ENCODE measurements at regions not wholly inside any gene's neighbourhood (a gene's known extent, or its start where the extent isn't known, plus 50 kb on each side); places are given as distances from the start of the nearest gene placed in this dataset.

DNA sequence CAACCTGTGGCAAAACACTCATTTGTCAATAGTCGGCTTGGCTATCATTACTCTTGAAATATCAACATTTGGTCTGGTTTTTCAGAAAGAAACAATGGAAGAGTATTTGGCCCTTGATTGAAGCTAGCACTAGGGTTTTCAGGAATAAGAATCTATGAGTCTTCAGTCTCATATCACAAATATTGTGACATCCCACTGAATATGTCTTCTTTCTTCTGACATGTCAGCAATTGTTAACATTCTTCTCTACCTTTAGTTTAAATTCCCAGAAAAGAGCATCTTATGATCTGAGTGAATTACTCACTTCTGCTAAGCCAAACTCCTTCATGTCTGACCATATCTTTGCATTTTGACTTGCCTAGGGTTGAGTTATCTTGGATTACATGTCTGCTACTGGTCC, 435.2 kb upstream of the SEMA3D start:
- no CpG with 5 or more reads among the region's 1 CpG for WGBS (ENCODE audit: insufficient coverage)
- no peak overlapping the region for H3K4me3 ChIP-seq (ENCODE audit: low read length)
- H3K36me3 ChIP-seq (ENCODE audit: control insufficient read depth, insufficient read depth, low read length) = no peaks in the 10 kb centered on the region
- H3K9me3 ChIP-seq (replicated peaks; ENCODE audit: control insufficient read depth, low read depth, low read length) = no peaks in the 10 kb centered on the region
- no peak overlapping the region for H3K27ac ChIP-seq (ENCODE audit: low read length)
- H3K4me1 ChIP-seq (ENCODE audit: control insufficient read depth, insufficient read depth, low read length) = no peaks in the 10 kb centered on the region
- no peaks in the 10 kb centered on the region for H3K27me3 ChIP-seq (ENCODE audit: control insufficient read depth, insufficient read depth, low read length)
- no peak for DNase-seq

- Histone ChIP-seq H3K27ac (ENCODE audit: low read length) (no peak overlapping the region), H3K9me3 (replicated peaks; ENCODE audit: control insufficient read depth, low read depth, low read length) (no peaks in the 10 kb centered on the region), H3K36me3 (ENCODE audit: control insufficient read depth, insufficient read depth, low read length) (no peaks in the 10 kb centered on the region), H3K27me3 (ENCODE audit: control insufficient read depth, insufficient read depth, low read length) (no peaks in the 10 kb centered on the region), H3K4me1 (ENCODE audit: control insufficient read depth, insufficient read depth, low read length) (no peaks in the 10 kb centered on the region), H3K4me3 (ENCODE audit: low read length) (no peak overlapping the region)
- DNase-seq = peak; percentile 33
- no CpG with 5 or more reads among the region's 3 CpGs for WGBS (ENCODE audit: insufficient coverage)
Measured at GRCh38 chr7:85620936-85621685, 434.3 kb upstream of the SEMA3D start.

GRCh38 chr7:85619236-85619635, 432.4 kb upstream of the SEMA3D start:
- Histone ChIP-seq H3K27ac (ENCODE audit: low read length) (no peak overlapping the region), H3K27me3 (ENCODE audit: control insufficient read depth, insufficient read depth, low read length) (no peaks in the 10 kb centered on the region), H3K4me3 (ENCODE audit: low read length) (no peak overlapping the region), H3K36me3 (ENCODE audit: control insufficient read depth, insufficient read depth, low read length) (no peaks in the 10 kb centered on the region), H3K9me3 (replicated peaks; ENCODE audit: control insufficient read depth, low read depth, low read length) (no peaks in the 10 kb centered on the region), H3K4me1 (ENCODE audit: control insufficient read depth, insufficient read depth, low read length) (no peaks in the 10 kb centered on the region)
- DNase-seq = no peak
- no CpG with 5 or more reads among the region's 1 CpG for WGBS (ENCODE audit: insufficient coverage)

DNA sequence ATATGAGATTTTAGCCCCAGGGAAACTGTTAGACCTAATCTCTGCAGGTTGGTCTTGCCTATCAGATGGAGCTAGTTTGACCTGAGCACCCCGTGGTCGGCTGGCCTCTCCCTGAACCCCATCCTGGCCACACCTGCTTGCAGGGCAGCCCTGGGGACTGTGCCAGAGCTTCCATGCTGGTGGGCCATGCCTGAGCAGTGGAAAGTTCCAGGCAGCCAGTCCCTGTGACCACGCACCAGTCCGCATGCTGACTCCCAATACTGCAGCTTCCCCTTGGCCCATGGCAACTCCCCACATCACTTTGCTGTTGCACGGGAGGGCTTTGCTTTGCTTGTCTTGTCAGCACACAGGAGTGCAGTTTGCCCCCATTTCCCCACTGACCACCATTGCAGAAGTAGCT, 427.8 kb upstream of the SEMA3D start:
- H3K4me3 ChIP-seq (ENCODE audit: low read length) = no peak overlapping the region
- 94% methylated on average over 5 of the region's 5 CpGs for WGBS (ENCODE audit: insufficient coverage)
- no peaks in the 10 kb centered on the region for H3K9me3 ChIP-seq (replicated peaks; ENCODE audit: control insufficient read depth, low read depth, low read length)
- no peaks in the 10 kb centered on the region for H3K36me3 ChIP-seq (ENCODE audit: control insufficient read depth, insufficient read depth, low read length)
- H3K27me3 ChIP-seq (ENCODE audit: control insufficient read depth, insufficient read depth, low read length) = no peaks in the 10 kb centered on the region
- no peaks in the 10 kb centered on the region for H3K4me1 ChIP-seq (ENCODE audit: control insufficient read depth, insufficient read depth, low read length)
- DNase-seq = no peak
- H3K27ac ChIP-seq (ENCODE audit: low read length) = no peak overlapping the region

DNA sequence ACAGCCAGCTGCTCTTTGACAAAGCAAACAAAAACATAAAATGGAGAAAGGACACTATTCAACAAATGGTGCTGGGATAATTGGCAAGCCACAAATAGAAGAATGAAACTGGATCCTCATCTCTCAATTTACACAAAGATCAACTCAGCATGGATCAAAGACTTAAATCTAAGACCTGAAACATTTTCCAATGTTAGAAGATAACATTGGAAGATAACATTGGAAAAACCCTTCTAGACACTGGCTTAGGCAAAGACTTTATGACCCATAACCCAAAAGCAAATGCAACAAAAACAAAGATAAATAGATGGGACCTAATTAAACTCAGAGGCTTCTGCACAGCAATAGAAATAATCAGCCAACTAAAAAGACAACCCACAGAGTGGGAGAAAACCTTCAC, 425.7 kb upstream of the SEMA3D start:
- Histone ChIP-seq H3K27me3 (ENCODE audit: control insufficient read depth, insufficient read depth, low read length) (no peaks in the 10 kb centered on the region), H3K36me3 (ENCODE audit: control insufficient read depth, insufficient read depth, low read length) (no peaks in the 10 kb centered on the region), H3K27ac (ENCODE audit: low read length) (no peak overlapping the region), H3K9me3 (replicated peaks; ENCODE audit: control insufficient read depth, low read depth, low read length) (no peaks in the 10 kb centered on the region), H3K4me1 (ENCODE audit: control insufficient read depth, insufficient read depth, low read length) (no peaks in the 10 kb centered on the region), H3K4me3 (ENCODE audit: low read length) (no peak overlapping the region)
- DNase-seq = no peak

DNA sequence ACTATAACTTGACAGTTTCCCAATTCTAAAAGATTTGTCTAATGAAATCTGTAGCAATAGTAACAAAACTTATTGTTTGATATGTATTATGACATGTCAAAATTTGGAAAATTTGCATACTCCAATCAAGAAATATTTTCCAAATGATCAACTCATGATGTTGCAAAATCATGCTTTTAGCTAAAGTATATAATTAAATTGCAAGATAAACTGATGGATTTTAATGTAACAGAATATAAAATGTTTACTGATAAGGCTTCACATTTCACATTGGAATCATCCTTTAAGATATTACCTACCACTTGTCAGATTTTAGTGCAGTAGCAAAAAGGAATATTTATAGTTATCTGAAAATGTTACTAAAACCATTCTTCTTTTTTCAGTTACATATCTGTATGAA, 421.9 kb upstream of the SEMA3D start:
- H3K36me3 ChIP-seq (ENCODE audit: control insufficient read depth, insufficient read depth, low read length) = no peaks in the 10 kb centered on the region
- DNase-seq = no peak
- H3K4me1 ChIP-seq (ENCODE audit: control insufficient read depth, insufficient read depth, low read length) = no peaks in the 10 kb centered on the region
- no peak overlapping the region for H3K4me3 ChIP-seq (ENCODE audit: low read length)
- H3K9me3 ChIP-seq (replicated peaks; ENCODE audit: control insufficient read depth, low read depth, low read length) = no peaks in the 10 kb centered on the region
- no peak overlapping the region for H3K27ac ChIP-seq (ENCODE audit: low read length)
- H3K27me3 ChIP-seq (ENCODE audit: control insufficient read depth, insufficient read depth, low read length) = no peaks in the 10 kb centered on the region

GRCh38 chr7:85602196-85602595, 415.3 kb upstream of the SEMA3D start:
- Histone ChIP-seq H3K4me1 (ENCODE audit: control insufficient read depth, insufficient read depth, low read length) (no peaks in the 10 kb centered on the region), H3K27ac (ENCODE audit: low read length) (no peak overlapping the region), H3K9me3 (replicated peaks; ENCODE audit: control insufficient read depth, low read depth, low read length) (no peaks in the 10 kb centered on the region), H3K36me3 (ENCODE audit: control insufficient read depth, insufficient read depth, low read length) (no peaks in the 10 kb centered on the region), H3K4me3 (ENCODE audit: low read length) (no peak overlapping the region), H3K27me3 (ENCODE audit: control insufficient read depth, insufficient read depth, low read length) (no peaks in the 10 kb centered on the region)
- no CpG with 5 or more reads among the region's 2 CpGs for WGBS (ENCODE audit: insufficient coverage)
- no peak for DNase-seq

DNA sequence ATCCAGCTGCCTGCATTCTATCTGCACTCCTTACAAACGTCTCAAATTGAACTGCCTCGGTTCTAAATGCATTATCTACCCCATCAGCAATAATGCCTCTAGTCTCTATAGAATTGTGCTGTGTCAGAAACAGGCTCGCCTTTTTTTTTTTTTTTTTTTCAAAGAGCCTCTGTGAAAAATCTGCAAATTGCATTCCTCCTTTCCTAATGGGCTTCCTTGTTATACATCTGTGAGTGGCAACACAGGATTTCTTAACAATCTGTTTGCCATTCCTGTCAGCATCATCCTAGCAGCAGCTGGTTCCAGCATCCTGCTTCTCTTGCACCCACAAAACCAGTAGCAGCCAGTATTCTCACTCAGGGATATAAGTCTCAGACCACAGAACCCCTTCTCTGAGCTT, 413.5 kb upstream of the SEMA3D start:
- Histone ChIP-seq H3K4me3 (ENCODE audit: low read length) (no peak overlapping the region), H3K9me3 (replicated peaks; ENCODE audit: control insufficient read depth, low read depth, low read length) (no peaks in the 10 kb centered on the region), H3K27me3 (ENCODE audit: control insufficient read depth, insufficient read depth, low read length) (no peaks in the 10 kb centered on the region), H3K36me3 (ENCODE audit: control insufficient read depth, insufficient read depth, low read length) (no peaks in the 10 kb centered on the region), H3K4me1 (ENCODE audit: control insufficient read depth, insufficient read depth, low read length) (no peaks in the 10 kb centered on the region), H3K27ac (ENCODE audit: low read length) (no peak overlapping the region)
- peak; percentile 11 for DNase-seq
- no CpG with 5 or more reads among the region's 3 CpGs for WGBS (ENCODE audit: insufficient coverage)

DNA sequence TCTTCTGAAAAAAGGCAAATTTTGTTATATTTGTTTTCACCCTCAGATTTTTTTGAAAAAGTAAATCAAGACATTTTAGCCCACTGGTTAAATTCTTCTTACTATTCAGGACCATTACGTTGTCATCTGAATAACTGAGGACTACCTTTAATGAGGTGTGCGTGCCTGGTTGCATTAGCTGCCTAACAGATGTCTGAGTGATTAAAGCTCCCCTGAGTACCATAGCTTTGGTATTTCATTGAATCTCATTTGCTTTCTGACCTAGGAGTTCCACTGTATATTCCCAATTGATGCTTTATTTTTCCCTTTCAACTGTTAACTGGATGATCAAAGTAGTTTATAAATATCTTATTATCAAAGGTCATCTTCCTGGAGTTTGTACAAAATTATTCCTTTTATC, 410.0 kb upstream of the SEMA3D start:
- Histone ChIP-seq H3K27me3 (ENCODE audit: control insufficient read depth, insufficient read depth, low read length) (no peaks in the 10 kb centered on the region), H3K27ac (ENCODE audit: low read length) (no peak overlapping the region), H3K4me3 (ENCODE audit: low read length) (no peak overlapping the region), H3K36me3 (ENCODE audit: control insufficient read depth, insufficient read depth, low read length) (no peaks in the 10 kb centered on the region), H3K4me1 (ENCODE audit: control insufficient read depth, insufficient read depth, low read length) (no peaks in the 10 kb centered on the region), H3K9me3 (replicated peaks; ENCODE audit: control insufficient read depth, low read depth, low read length) (no peaks in the 10 kb centered on the region)
- 42% methylated on average over 2 of the region's 2 CpGs for WGBS (ENCODE audit: insufficient coverage)
- no peak for DNase-seq

GRCh38 chr7:85595750-85596178, 408.9 kb upstream of the SEMA3D start:
- DNase-seq = peak; percentile 79

GRCh38 chr7:85593355-85593754, 406.5 kb upstream of the SEMA3D start:
- Histone ChIP-seq H3K4me1 (ENCODE audit: control insufficient read depth, insufficient read depth, low read length) (no peaks in the 10 kb centered on the region), H3K27ac (ENCODE audit: low read length) (no peak overlapping the region), H3K9me3 (replicated peaks; ENCODE audit: control insufficient read depth, low read depth, low read length) (no peaks in the 10 kb centered on the region), H3K27me3 (ENCODE audit: control insufficient read depth, insufficient read depth, low read length) (no peaks in the 10 kb centered on the region), H3K36me3 (ENCODE audit: control insufficient read depth, insufficient read depth, low read length) (no peaks in the 10 kb centered on the region), H3K4me3 (ENCODE audit: low read length) (no peak overlapping the region)
- whole genome bisulfite sequencing (ENCODE audit: insufficient coverage) = 57% methylated on average over 1 of the region's 3 CpGs
- DNase-seq = no peak

More at GRCh38 chr7:85595750-85596178, 408.9 kb upstream of the SEMA3D start:
- no peak overlapping the region for H3K27ac ChIP-seq (ENCODE audit: low read length)
- H3K4me1 ChIP-seq (ENCODE audit: control insufficient read depth, insufficient read depth, low read length) = no peaks in the 10 kb centered on the region
- no peaks in the 10 kb centered on the region for H3K27me3 ChIP-seq (ENCODE audit: control insufficient read depth, insufficient read depth, low read length)
- H3K4me3 ChIP-seq (ENCODE audit: low read length) = no peak overlapping the region
- H3K9me3 ChIP-seq (replicated peaks; ENCODE audit: control insufficient read depth, low read depth, low read length) = no peaks in the 10 kb centered on the region
- no peaks in the 10 kb centered on the region for H3K36me3 ChIP-seq (ENCODE audit: control insufficient read depth, insufficient read depth, low read length)

All from muscle of leg (tissue), 3 donors.